WTC11 (cell line): ENCODE measurements at regions not wholly inside any gene's neighbourhood (a gene's known extent, or its start where the extent isn't known, plus 50 kb on each side); places are given as distances from the start of the nearest gene placed in this dataset.

Experiments used
- CREB1 ChIP-seq: sonication (generic); formaldehyde crosslinking; IDR thresholded peaks from 2 replicates; pipeline ENCODE4 v1.8.0; 2023; ENCODE audit warnings: mild to moderate bottlenecking, missing genetic modification reagents
- CREM ChIP-seq: sonication (generic); formaldehyde crosslinking; IDR thresholded peaks from 2 replicates; pipeline ENCODE4 v1.8.1; 2022; ENCODE audit warnings: mild to moderate bottlenecking, missing genetic modification reagents, moderate library complexity
- ESRRA ChIP-seq: sonication (generic); formaldehyde crosslinking; IDR thresholded peaks from 2 replicates; pipeline ENCODE4 v1.8.1; 2022; ENCODE audit warnings: mild to moderate bottlenecking, missing genetic modification reagents, borderline replicate concordance
- ZNF138 ChIP-seq: sonication (generic); formaldehyde crosslinking; conservative IDR thresholded peaks from 2 replicates; pipeline ENCODE4 v1.8.1; 2022; ENCODE audit warnings: mild to moderate bottlenecking, moderate library complexity, missing genetic modification reagents
- TF ChIP-seq, protein P1 (sequence below): fragments of 200-600 bp; IDR thresholded peaks from 2 replicates; pipeline ENCODE4 v1.8.0; 2022; ENCODE audit warnings: antibody characterized with exemption
- TF ChIP-seq, protein P2 (sequence below): sonication (generic); formaldehyde crosslinking; IDR thresholded peaks from 2 replicates; pipeline ENCODE4 v1.8.1; 2023; ENCODE audit warnings: mild to moderate bottlenecking, missing genetic modification reagents, borderline replicate concordance
- TF ChIP-seq, protein P3 (sequence below): sonication (generic); formaldehyde crosslinking; IDR thresholded peaks from 2 replicates; pipeline ENCODE4 v1.8.0; 2022; ENCODE audit warnings: mild to moderate bottlenecking, missing genetic modification reagents
- TF ChIP-seq, protein P4 (sequence below): sonication (generic); formaldehyde crosslinking; conservative IDR thresholded peaks from 2 replicates; pipeline ENCODE4 v1.8.1; 2022; ENCODE audit warnings: mild to moderate bottlenecking, missing genetic modification reagents

DNA sequence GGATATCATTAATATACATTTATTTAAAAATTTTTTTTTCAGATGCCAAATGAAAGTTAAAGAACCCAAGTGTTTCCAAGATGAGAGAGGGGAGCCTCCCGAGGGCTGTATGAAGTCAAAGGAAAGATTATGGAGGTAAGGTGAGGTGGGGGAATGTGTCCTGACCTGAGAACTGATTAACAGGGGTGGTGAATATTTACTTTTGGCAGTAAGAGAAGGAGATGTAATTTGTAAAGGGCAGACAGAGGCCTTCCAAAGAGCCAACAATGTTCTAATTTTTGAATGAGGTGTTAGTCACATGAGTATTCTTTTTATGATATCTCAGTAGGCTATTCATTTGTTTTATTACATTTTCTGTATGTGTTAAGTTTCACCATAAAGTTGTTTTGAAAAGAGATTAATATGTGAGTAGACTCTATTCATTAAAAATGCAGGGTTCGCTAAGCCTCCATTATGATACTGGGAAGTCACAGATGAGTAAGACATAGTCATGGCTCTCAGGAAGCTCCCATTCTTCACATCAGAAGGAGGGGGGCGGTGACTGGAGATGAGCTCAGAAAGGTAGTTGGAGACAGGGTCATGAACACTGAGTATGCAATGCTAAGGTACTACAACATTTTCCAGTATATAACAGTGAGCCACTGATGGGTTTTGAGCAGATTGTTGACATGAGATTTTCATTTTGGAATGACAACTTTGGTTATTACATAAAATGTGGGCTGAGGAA lies 62.4 kb upstream of the TNFSF18 start:
- TF ChIP-seq, protein P1, sequence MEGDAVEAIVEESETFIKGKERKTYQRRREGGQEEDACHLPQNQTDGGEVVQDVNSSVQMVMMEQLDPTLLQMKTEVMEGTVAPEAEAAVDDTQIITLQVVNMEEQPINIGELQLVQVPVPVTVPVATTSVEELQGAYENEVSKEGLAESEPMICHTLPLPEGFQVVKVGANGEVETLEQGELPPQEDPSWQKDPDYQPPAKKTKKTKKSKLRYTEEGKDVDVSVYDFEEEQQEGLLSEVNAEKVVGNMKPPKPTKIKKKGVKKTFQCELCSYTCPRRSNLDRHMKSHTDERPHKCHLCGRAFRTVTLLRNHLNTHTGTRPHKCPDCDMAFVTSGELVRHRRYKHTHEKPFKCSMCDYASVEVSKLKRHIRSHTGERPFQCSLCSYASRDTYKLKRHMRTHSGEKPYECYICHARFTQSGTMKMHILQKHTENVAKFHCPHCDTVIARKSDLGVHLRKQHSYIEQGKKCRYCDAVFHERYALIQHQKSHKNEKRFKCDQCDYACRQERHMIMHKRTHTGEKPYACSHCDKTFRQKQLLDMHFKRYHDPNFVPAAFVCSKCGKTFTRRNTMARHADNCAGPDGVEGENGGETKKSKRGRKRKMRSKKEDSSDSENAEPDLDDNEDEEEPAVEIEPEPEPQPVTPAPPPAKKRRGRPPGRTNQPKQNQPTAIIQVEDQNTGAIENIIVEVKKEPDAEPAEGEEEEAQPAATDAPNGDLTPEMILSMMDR = no peak
- TF ChIP-seq CREM (CRISPR knock-in tag) (no peak), ESRRA (no peak), CREB1 (CRISPR knock-in tag) (no peak), ZNF138 (CRISPR knock-in tag) (no peak)
- TF ChIP-seq, protein P2, sequence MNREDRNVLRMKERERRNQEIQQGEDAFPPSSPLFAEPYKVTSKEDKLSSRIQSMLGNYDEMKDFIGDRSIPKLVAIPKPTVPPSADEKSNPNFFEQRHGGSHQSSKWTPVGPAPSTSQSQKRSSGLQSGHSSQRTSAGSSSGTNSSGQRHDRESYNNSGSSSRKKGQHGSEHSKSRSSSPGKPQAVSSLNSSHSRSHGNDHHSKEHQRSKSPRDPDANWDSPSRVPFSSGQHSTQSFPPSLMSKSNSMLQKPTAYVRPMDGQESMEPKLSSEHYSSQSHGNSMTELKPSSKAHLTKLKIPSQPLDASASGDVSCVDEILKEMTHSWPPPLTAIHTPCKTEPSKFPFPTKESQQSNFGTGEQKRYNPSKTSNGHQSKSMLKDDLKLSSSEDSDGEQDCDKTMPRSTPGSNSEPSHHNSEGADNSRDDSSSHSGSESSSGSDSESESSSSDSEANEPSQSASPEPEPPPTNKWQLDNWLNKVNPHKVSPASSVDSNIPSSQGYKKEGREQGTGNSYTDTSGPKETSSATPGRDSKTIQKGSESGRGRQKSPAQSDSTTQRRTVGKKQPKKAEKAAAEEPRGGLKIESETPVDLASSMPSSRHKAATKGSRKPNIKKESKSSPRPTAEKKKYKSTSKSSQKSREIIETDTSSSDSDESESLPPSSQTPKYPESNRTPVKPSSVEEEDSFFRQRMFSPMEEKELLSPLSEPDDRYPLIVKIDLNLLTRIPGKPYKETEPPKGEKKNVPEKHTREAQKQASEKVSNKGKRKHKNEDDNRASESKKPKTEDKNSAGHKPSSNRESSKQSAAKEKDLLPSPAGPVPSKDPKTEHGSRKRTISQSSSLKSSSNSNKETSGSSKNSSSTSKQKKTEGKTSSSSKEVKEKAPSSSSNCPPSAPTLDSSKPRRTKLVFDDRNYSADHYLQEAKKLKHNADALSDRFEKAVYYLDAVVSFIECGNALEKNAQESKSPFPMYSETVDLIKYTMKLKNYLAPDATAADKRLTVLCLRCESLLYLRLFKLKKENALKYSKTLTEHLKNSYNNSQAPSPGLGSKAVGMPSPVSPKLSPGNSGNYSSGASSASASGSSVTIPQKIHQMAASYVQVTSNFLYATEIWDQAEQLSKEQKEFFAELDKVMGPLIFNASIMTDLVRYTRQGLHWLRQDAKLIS (CRISPR knock-in tag) = no peak
- TF ChIP-seq, protein P3, sequence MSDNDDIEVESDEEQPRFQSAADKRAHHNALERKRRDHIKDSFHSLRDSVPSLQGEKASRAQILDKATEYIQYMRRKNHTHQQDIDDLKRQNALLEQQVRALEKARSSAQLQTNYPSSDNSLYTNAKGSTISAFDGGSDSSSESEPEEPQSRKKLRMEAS (CRISPR knock-in tag) = no peak
- TF ChIP-seq, protein P4, sequence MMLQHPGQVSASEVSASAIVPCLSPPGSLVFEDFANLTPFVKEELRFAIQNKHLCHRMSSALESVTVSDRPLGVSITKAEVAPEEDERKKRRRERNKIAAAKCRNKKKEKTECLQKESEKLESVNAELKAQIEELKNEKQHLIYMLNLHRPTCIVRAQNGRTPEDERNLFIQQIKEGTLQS (CRISPR knock-in tag) = no peak
